DMS153 (cell line): ENCODE measurements at regions not wholly inside any gene's neighbourhood (a gene's known extent, or its start where the extent isn't known, plus 50 kb on each side); places are given as distances from the start of the nearest gene placed in this dataset.
"Not testable (repeated sequence)": the region's sequence is repeated elsewhere in the genome, so short reads cannot be mapped to it uniquely, and the experiment has no call there.

ENCODE experiments used
- DNase-seq: peaks from one replicate; lab custom pipeline; 2025; lab: John Stamatoyannopoulos, UW

- DNase-seq = not testable (repeated sequence)
Measured at GRCh38 chr7:76849887-76850563, 182.1 kb downstream of the SPDYE17 start.

GRCh38 chr7:76839879-76840278 lies 192.3 kb downstream of the SPDYE17 start:
- not testable (repeated sequence) for DNase-seq

DNA sequence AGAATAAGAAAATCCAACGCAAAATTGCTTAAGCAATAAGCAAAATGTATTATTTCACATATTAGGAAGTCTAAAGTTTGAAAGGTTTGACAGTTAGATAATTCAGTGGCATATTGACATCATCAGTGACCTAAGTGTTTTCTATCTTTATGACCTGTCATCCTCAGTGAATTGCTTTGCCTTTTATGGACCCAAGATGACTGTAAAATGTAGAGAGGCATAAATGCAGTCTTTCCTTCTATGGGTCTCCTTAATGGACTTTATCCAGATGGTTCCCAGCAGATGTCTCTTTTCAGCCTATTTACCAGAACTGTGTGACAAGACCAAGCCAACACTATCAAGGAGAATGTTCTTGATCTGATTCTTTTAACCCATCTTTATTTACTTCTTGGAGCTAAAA lies 192.9 kb downstream of the SPDYE17 start:
- DNase-seq = not testable (repeated sequence)

- not testable (repeated sequence) for DNase-seq
Measured at GRCh38 chr7:76838357-76838756, 193.8 kb downstream of the SPDYE17 start.

DNA sequence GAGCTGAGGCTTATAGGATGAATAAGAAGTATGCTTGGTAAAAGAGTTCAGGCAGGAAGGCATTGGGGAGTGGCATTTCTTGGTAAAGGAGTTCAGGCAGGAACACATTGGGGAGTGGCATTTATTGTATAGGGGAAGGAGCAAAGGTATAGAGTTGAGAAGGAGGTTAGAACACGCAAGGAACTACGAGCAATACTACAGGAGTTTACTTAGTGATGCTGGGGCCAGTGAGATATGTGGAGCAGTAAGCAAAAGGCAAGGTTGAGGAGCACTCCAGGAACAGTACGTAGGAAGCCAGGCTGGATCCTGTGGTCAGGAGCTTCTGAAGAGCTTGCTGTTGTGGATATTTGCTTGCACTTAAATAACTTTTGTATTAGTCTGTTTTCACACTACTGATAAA lies 202.2 kb upstream of the POMZP3 start:
- DNase-seq = not testable (repeated sequence)

DNA sequence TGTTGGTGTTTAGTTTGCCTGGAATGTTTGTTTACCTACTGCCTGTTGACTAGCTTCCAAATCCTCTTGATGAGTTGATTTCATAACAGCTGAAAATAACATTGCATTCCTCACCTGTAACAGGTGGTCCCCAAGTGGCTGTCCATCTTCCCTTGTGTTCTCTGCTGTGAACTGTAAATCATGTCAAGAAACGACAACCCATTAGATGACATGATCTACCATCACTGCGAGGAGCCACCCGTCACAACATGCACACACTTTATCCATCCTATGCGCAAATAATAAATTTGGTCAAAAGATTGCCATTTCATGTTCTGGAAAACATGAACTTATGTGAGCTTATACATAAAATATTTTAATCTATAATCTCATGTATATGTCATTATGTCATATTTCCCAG lies 199.1 kb upstream of the POMZP3 start:
- DNase-seq = not testable (repeated sequence)

- DNase-seq = not testable (repeated sequence)
Measured at GRCh38 chr7:76809856-76810255, 182.8 kb upstream of the POMZP3 start.

- not testable (repeated sequence) for DNase-seq
Measured at GRCh38 chr7:76807588-76808100, 180.6 kb upstream of the POMZP3 start.

- DNase-seq = not testable (repeated sequence)
Measured at GRCh38 chr7:76806460-76806859, 179.4 kb upstream of the POMZP3 start.

- DNase-seq = not testable (repeated sequence)
Measured at GRCh38 chr7:76806010-76806409, 178.9 kb upstream of the POMZP3 start.

DNA sequence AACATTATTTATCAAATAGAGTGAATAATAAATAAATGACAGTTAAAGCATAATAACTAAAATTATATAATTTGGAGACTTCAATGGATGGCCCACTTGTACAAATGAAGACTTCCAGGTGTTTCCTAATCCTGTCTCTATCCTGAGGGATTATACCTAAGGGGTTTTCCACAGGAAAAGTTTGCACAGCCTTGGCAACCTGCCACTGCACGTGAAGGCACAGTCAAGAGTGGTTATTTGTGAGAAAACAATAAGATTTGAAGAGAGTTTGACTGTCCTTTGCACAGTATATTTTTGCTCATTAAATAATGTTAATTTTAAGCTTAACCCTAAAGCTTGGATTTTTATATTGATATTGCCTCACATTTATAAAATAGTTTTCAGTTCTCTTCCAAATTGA lies 178.2 kb upstream of the POMZP3 start:
- DNase-seq = not testable (repeated sequence)

DNA sequence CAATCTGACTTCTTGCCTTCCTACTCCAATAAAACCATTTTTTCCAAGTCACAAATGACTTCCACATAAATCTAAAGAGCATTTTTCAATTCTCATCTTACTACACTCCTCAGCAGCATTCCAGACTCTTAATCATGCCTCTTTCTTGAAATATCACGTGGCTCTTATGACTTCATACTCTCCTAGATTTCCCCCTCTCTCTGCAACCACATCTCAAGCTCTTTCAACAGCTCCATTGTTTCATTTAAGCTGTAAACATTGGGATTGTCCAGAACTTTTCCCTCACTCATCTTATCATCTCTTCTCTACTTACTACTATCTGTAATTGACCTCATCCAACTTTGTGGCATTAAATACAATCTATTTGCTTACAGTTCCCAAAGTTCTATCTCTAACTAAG lies 170.6 kb upstream of the POMZP3 start:
- not testable (repeated sequence) for DNase-seq

GRCh38 chr7:76780693-76781092 lies 153.6 kb upstream of the POMZP3 start:
- DNase-seq = not testable (repeated sequence)

GRCh38 chr7:76774279-76774678 lies 147.2 kb upstream of the POMZP3 start:
- not testable (repeated sequence) for DNase-seq

DNA sequence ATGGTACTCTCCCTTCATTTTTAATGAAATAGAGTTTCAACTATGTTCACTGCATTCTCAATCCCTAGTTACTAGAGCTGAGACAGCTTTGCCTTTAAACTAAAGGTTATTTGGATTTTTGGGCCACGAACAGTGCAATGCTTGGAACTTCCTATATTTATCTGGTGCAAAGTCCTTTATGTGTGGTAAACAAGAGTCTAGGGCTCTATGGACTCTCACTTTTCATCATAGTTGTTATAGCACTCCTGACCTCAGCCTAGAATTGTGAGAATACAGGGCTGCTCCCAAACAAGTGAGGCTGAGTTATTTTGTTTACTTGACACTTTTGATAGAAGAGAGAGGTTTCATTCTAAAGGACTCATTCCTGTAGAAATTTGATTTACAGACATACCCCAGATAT lies 144.9 kb upstream of the POMZP3 start:
- DNase-seq = not testable (repeated sequence)

DNA sequence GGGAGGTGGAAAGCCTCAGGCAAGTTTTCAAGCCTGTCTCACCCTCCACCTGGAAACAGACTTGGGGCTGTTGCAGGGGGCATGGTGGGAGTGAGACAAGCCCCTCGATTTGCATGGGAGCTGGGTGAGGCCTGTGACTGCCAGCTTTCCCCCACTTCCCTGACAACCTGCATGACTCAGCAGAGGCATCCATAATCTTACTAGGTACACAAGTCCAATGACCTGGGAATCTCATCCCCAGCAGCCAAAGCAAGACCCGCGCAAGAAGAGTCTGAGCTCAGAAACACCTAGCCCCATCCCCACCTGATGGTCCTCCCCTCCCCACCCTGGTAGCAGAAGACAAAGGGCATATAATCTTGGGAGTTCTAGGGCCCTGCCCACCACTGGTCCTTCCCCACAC lies 136.9 kb upstream of the POMZP3 start:
- DNase-seq = not testable (repeated sequence)

DNA sequence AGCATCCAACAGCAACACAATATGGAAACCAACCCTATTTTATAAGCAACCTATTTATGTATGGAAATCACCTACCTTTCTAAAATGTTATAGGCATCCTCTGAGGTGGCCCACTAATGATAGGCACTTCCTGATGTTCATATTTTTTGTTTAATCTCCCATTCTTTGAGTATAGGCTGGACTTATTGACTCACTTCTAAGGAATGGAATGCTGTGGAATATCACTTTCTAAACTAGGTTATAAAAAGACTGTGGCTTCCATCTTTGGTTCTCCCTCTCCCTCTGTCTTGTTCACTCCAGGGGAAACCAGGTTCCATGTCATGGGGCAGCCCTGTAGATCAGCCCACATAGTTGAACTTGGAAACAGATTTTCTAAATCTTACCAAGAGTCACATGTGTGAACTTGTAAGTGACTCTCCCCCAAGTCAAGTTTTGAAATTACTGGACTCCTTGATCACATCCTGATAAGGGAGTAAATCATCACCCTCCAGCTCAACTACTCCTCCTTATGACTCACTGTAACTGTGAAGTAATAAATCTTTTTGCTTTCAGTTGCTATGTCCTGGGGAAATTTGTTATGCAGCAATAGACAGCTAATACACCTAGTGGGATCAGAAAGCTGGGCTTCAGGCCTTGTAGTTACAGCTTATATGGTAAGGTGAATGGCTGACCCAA lies 133.6 kb upstream of the POMZP3 start:
- not testable (repeated sequence) for DNase-seq

- DNase-seq = not testable (repeated sequence)
Measured at GRCh38 chr7:76739538-76739937, 112.5 kb upstream of the POMZP3 start.

DNA sequence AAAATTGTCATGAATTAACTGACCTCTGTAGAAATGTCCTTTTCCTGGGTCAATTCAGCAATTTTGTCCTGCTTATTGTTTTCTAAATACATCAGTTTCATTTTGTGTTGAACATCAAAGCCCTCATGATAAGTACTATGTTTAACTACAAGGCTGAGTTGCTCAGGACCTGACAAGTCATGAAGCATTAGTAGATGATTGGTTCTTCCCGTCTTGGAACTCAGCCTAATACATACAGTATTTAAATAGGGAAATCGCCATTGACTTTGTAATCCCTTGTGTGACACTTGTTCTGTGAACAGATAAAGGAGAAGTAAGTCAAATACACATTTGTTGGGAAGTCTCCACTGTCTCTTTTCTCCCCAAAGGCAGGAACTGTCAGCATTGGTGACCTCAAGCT lies 109.6 kb upstream of the POMZP3 start:
- DNase-seq = not testable (repeated sequence)

GRCh38 chr7:76736091-76736490 lies 109.0 kb upstream of the POMZP3 start:
- DNase-seq = not testable (repeated sequence)

DNA sequence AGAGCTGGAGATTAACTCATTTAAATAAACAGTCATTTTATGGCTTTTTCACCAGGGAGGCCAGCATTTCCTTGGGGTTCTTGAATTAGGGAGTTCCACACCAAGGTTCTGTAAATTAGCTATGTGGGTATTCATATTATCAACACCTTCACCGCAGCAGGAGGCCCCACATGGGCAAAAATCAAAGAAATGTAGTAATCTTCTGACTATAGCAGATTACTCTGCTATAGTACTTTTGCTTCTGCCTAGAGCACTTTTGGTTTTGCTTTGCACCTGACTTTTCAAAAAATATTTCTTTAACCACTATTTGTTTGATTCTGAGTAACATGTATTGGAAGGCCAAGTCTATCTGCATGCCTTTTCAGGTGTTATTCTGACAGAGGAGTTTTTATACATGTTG lies 108.6 kb upstream of the POMZP3 start:
- not testable (repeated sequence) for DNase-seq

- not testable (repeated sequence) for DNase-seq
Measured at GRCh38 chr7:76728571-76728974, 101.5 kb upstream of the POMZP3 start.

DNA sequence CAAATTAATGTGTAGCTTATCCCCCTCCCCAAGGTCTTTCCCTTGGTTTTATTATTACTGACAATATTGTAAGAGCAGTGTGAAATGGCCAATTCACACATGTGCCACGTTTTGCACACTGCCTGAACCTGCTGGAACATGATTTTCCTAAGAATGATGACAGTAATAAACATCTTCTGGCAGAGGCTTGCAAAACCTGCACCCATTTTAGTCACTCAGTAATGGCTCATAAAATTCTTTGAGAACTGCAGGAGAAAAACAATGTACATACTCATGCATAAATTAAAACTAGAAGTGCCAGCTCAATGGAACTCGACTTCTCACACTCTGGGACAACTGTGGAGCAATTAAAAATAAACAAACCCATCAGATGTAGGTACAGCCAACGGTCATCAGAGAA lies 96.8 kb upstream of the POMZP3 start:
- DNase-seq = not testable (repeated sequence)
